ENCODE measurements at regions not wholly inside any gene's neighbourhood (a gene's known extent, or its start where the extent isn't known, plus 50 kb on each side); places are given as distances from the start of the nearest gene placed in this dataset.
"Not testable (repeated sequence)": the region's sequence is repeated elsewhere in the genome, so short reads cannot be mapped to it uniquely, and the experiment has no call there.

GRCh38 chr20:29031262-29031982, 2226.0 kb upstream of the DEFB115 start:
- not testable (repeated sequence) for H3K4me3 ChIP-seq (ENCODE audit: low read depth, low read length); DNase-seq (ENCODE audit: low read depth)

- not testable (repeated sequence) for DNase-seq (ENCODE audit: low read depth); H3K4me3 ChIP-seq (ENCODE audit: low read depth, low read length)
Measured at GRCh38 chr20:29044239-29044638, 2213.2 kb upstream of the DEFB115 start.

- not testable (repeated sequence) for H3K4me3 ChIP-seq (ENCODE audit: low read depth, low read length); DNase-seq (ENCODE audit: low read depth)
Measured at GRCh38 chr20:29050008-29050606, 2207.4 kb upstream of the DEFB115 start.

DNA sequence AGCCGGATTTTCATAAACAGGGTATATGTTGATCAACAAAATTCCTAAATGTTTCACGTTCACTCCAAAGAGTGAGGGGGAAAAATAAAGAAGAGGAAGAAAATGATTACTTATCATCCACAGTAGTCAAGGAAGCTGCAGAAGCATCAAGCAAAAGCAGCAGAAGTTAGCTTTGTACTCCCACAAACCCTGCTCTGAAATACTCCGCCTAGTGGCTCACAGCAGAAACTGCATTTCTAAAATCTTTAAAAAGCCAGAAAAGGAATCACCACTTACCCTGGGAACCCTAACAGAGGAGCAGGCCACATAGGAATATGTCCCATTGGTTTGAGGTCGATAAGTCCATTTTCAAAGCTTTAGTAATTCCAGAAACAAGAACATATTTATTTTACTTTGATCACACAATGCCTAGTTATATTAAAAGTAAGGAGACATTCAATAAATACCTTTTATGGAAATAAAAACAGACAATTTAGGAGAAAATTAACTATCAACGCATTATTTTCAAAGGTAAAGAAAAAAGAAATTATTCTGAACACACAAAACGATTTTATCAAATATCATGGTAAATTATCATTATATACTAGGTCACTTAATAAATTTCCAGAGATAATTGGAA, 2199.5 kb upstream of the DEFB115 start:
- TF ChIP-seq CTCF (IDR thresholded peaks at IDR 0.05; ENCODE audit: insufficient read depth, low read length): peak; percentile 44
- DNase-seq (ENCODE audit: low read depth); H3K4me3 ChIP-seq (ENCODE audit: low read depth, low read length): not testable (repeated sequence)

GRCh38 chr20:29062451-29062850, 2195.0 kb upstream of the DEFB115 start:
- not testable (repeated sequence) for H3K4me3 ChIP-seq (ENCODE audit: low read depth, low read length); DNase-seq (ENCODE audit: low read depth)

- not testable (repeated sequence) for H3K4me3 ChIP-seq (ENCODE audit: low read depth, low read length); DNase-seq (ENCODE audit: low read depth)
Measured at GRCh38 chr20:29066341-29066740, 2191.1 kb upstream of the DEFB115 start.

DNA sequence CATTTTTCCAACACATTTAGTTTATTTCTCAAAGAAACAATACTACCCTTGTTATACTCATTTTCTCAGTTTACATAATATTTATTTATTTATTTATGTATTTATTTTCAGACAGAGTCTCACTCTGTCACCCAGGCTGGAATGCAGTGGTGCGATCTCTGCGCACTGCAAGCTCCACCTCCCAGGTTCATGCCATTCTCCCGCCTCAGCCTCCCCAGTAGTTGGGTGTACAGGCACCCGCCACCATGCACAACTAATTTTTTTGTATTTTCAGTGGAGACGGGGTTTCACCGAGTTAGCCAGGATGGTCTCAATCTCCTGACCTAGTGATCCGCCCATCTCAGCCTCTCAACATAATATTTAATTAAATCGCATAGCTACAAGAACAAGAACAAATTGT, 2183.8 kb upstream of the DEFB115 start:
- H3K4me3 ChIP-seq (ENCODE audit: low read depth, low read length); DNase-seq (ENCODE audit: low read depth): not testable (repeated sequence)

- peak overlapping the region; percentile 50 for H3K4me3 ChIP-seq (ENCODE audit: low read depth, low read length)
- peak; percentile 20 for DNase-seq (ENCODE audit: low read depth)
- no peak for TF ChIP-seq CTCF (IDR thresholded peaks at IDR 0.05; ENCODE audit: insufficient read depth, low read length)
Measured at GRCh38 chr20:29079769-29080690, 2177.4 kb upstream of the DEFB115 start.

- DNase-seq (ENCODE audit: low read depth); H3K4me3 ChIP-seq (ENCODE audit: low read depth, low read length): not testable (repeated sequence)
Measured at GRCh38 chr20:29081712-29082111, 2175.8 kb upstream of the DEFB115 start.

DNA sequence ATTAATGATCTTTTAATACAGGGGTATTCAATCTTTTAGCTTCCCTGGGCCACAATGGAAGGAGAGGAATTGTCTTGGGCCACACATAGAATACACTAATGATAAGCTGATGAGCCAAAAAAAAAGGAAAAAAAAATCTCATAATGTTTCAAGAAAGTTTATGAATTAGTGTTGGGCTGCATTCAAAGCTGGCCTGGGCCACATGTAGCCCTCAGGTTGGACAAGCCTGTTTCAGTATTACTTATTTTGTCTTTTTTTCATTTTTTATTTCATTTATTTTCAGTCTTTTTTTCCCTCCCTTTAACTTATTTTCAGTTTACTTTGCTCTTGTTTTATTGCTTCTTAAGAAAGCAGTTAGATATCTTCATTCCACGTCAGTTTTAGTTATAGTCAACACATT, 2171.8 kb upstream of the DEFB115 start:
- no peak overlapping the region for H3K4me3 ChIP-seq (ENCODE audit: low read depth, low read length)
- DNase-seq (ENCODE audit: low read depth): no peak
- no peak for TF ChIP-seq CTCF (IDR thresholded peaks at IDR 0.05; ENCODE audit: insufficient read depth, low read length)

GRCh38 chr20:29086145-29086718, 2171.2 kb upstream of the DEFB115 start:
- not testable (repeated sequence) for H3K4me3 ChIP-seq (ENCODE audit: low read depth, low read length); DNase-seq (ENCODE audit: low read depth)

Measured in fibroblast of the aortic adventitia (primary cell).